Trophoblast cell (in vitro differentiated cells and primary cell): ENCODE measurements at regions not wholly inside any gene's neighbourhood (a gene's known extent, or its start where the extent isn't known, plus 50 kb on each side); places are given as distances from the start of the nearest gene placed in this dataset.

Experiments
- DNase-seq, 2 donors: peaks; one replicate each; pipeline ENCODE4 v3.0.0-alpha.2; 2016
- H2AFZ ChIP-seq: 2 replicates; pipeline ENCODE4 v1.6.1; 2013; ENCODE audit warnings: low read length, moderate library complexity, mild to moderate bottlenecking; ENCODE audit not compliant: insufficient read depth, poor library complexity
- H2AK5ac ChIP-seq: 2 replicates; pipeline ENCODE4 v1.6.1; 2013; ENCODE audit warnings: mild to moderate bottlenecking, low read length
- H2BK120ac ChIP-seq: 2 replicates; pipeline ENCODE4 v1.6.1; 2013; ENCODE audit warnings: low read length, mild to moderate bottlenecking, moderate library complexity; ENCODE audit not compliant: insufficient read depth, poor library complexity
- H2BK12ac ChIP-seq: 2 replicates; pipeline ENCODE4 v1.6.1; 2013; ENCODE audit warnings: mild to moderate bottlenecking, low read length, moderate library complexity
- H2BK5ac ChIP-seq: 2 replicates; pipeline ENCODE4 v1.6.1; 2013; ENCODE audit warnings: low read length, low read depth, moderate library complexity, mild to moderate bottlenecking; ENCODE audit not compliant: poor library complexity
- H3K14ac ChIP-seq: 2 replicates; pipeline ENCODE4 v1.6.1; 2013; ENCODE audit warnings: mild to moderate bottlenecking, low read length
- H3K18ac ChIP-seq: 2 replicates; pipeline ENCODE4 v1.6.1; 2013; ENCODE audit warnings: mild to moderate bottlenecking, low read length
- H3K23ac ChIP-seq: 2 replicates; pipeline ENCODE4 v1.6.1; 2013; ENCODE audit warnings: low read length
- H3K27ac ChIP-seq: 2 replicates; pipeline ENCODE4 v1.5.1; 2013; ENCODE audit warnings: low read depth, mild to moderate bottlenecking, inconsistent platforms, low read length, moderate library complexity
- H3K27me3 ChIP-seq: 2 replicates; pipeline ENCODE4 v1.6.1; 2013; ENCODE audit warnings: inconsistent platforms, mild to moderate bottlenecking, low read length, moderate library complexity; ENCODE audit not compliant: insufficient read depth
- H3K36me3 ChIP-seq, 2 experiments: 1 replicate in 1 of 2; 2 replicates in 1 of 2; pipeline ENCODE4 v1.6.1; 2013; ENCODE audit warnings: low read length in 2 of 2, mild to moderate bottlenecking in 2 of 2, moderate library complexity in 1 of 2; ENCODE audit not compliant: insufficient read depth in 2 of 2, control insufficient read depth in 1 of 2
- H3K4ac ChIP-seq: 2 replicates; pipeline ENCODE4 v1.6.1; 2013; ENCODE audit warnings: low read depth, mild to moderate bottlenecking, low read length, moderate library complexity
- H3K4me1 ChIP-seq, 2 experiments: 1 replicate in 1 of 2; 2 replicates in 1 of 2; pipeline ENCODE4 v1.6.1; 2013; ENCODE audit warnings: low read length in 2 of 2, mild to moderate bottlenecking in 2 of 2, moderate library complexity in 1 of 2; ENCODE audit not compliant: insufficient read depth in 2 of 2, control insufficient read depth in 1 of 2
- H3K4me2 ChIP-seq: 2 replicates; pipeline ENCODE4 v1.6.1; 2013; ENCODE audit warnings: inconsistent platforms, mild to moderate bottlenecking, low read length, moderate library complexity
- H3K4me3 ChIP-seq: 2 replicates; pipeline ENCODE4 v1.5.1; 2013; ENCODE audit warnings: mild to moderate bottlenecking, low read depth, low read length, inconsistent platforms
- H3K79me1 ChIP-seq: one replicate; pipeline ENCODE4 v1.6.1; 2013; ENCODE audit warnings: low read length
- H3K79me2 ChIP-seq: 2 replicates; pipeline ENCODE4 v1.6.1; 2013; ENCODE audit warnings: low read length, mild to moderate bottlenecking; ENCODE audit not compliant: control insufficient read depth, insufficient read depth, poor library complexity
- H3K9ac ChIP-seq: 2 replicates; pipeline ENCODE4 v1.6.1; 2013; ENCODE audit warnings: mild to moderate bottlenecking, low read length
- H3K9me3 ChIP-seq: 2 replicates; pipeline ENCODE4 v1.6.1; 2013; ENCODE audit warnings: low read depth, mild to moderate bottlenecking, control low read depth, inconsistent platforms, low read length; ENCODE audit not compliant: insufficient read depth
- H4K12ac ChIP-seq: 2 replicates; pipeline ENCODE4 v1.6.1; 2013; ENCODE audit warnings: low read depth, mild to moderate bottlenecking, low read length, moderate library complexity
- H4K8ac ChIP-seq: 2 replicates; pipeline ENCODE4 v1.6.1; 2013; ENCODE audit warnings: low read depth, mild to moderate bottlenecking, low read length, moderate library complexity
- H4K91ac ChIP-seq: one replicate; pipeline ENCODE4 v1.6.1; 2013; ENCODE audit warnings: low read depth, mild to moderate bottlenecking, low read length, moderate library complexity
- whole genome bisulfite sequencing: extraction: QIAGEN DNeasy Blood & Tissue Kit; methylation state at CpG from one replicate; pipeline ENCODE4 v1.1.7; 2013; ENCODE audit warnings: missing lambda C conversion rate; ENCODE audit not compliant: insufficient read length, insufficient coverage; ENCODE audit errors: extremely low coverage; 5-methylcytosine and 5-hydroxymethylcytosine counted together

DNA sequence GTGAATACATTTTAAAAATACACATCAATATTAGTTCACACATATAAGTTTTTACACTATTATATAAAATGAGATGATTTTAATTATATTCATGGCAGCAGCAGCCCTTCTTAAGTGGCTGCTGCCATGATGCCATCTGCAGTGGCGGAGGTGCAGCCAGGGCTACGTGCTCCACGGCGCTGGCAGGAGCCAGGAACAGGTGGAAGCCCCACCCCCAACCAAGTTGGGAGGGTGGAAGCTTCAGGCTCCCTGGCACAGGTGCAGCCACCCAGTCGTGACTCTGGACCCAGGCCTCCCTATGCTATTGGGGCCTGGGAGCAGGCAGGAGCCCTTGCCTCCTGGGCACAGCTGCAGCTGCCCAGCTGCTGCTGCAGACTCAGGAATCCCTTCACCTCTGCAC lies 646.9 kb upstream of the PCDH9 start:
- no peak overlapping the region for H3K4me3 ChIP-seq
- no peak overlapping the region for H2AK5ac ChIP-seq
- no peak overlapping the region for H4K8ac ChIP-seq
- H3K79me2 ChIP-seq, result no peaks in the 10 kb centered on the region
- peaks cover 2% of the 10 kb centered on the region for H3K9me3 ChIP-seq
- no peak for DNase-seq
- H2AFZ ChIP-seq, result no peak overlapping the region
- no peaks in the 10 kb centered on the region for H3K79me1 ChIP-seq
- no peak overlapping the region for H4K12ac ChIP-seq
- WGBS, result no CpG with 5 or more reads among the region's 5 CpGs
- no peaks in the 10 kb centered on the region for H3K36me3 ChIP-seq
- no peak overlapping the region for H3K27ac ChIP-seq
- no peaks in the 10 kb centered on the region for H3K4me1 ChIP-seq
- H3K27me3 ChIP-seq, result no peaks in the 10 kb centered on the region
- H3K18ac ChIP-seq, result no peak overlapping the region
- no peak overlapping the region for H2BK120ac ChIP-seq
- no peak overlapping the region for H3K14ac ChIP-seq
- H2BK12ac ChIP-seq, result no peak overlapping the region
- no peak overlapping the region for H3K4me2 ChIP-seq
- H4K91ac ChIP-seq, result no peak overlapping the region
- H2BK5ac ChIP-seq, result no peak overlapping the region
- H3K23ac ChIP-seq, result no peak overlapping the region
- no peak overlapping the region for H3K4ac ChIP-seq
- no peak overlapping the region for H3K9ac ChIP-seq

DNA sequence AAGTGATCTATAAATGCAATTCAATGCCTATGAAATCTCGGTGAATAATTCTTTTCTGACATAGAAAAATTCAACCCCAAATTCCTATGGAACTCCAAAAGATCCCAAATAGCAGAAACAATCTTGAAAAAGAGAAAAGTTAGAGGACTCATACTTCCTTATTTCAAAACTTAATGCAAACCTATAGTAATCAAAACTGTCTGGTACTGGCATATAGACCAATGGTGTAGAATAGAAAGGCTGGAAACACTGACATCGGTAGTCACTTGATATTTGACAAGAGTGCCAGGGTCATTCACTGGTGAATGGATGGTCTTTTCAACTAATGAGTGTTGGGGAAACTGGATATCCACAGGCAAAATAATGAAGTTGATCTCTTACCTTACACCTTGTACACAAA lies 637.1 kb upstream of the PCDH9 start:
- Histone ChIP-seq H3K27ac (no peak overlapping the region), H3K27me3 (no peaks in the 10 kb centered on the region), H3K9ac (no peak overlapping the region), H2BK120ac (no peak overlapping the region), H3K4ac (no peak overlapping the region), H2BK5ac (no peak overlapping the region), H3K23ac (no peak overlapping the region), H4K12ac (no peak overlapping the region), H4K8ac (no peak overlapping the region), H3K4me3 (no peak overlapping the region), H3K4me2 (no peak overlapping the region), H3K36me3 (no peaks in the 10 kb centered on the region), H2AK5ac (no peak overlapping the region), H3K4me1 (no peaks in the 10 kb centered on the region), H3K9me3 (no peaks in the 10 kb centered on the region), H3K14ac (no peak overlapping the region), H3K18ac (no peak overlapping the region), H4K91ac (no peak overlapping the region), H3K79me2 (no peaks in the 10 kb centered on the region), H2BK12ac (no peak overlapping the region), H2AFZ (no peak overlapping the region), H3K79me1 (no peaks in the 10 kb centered on the region)
- DNase-seq, result no peak
- no CpG with 5 or more reads among the region's 2 CpGs for whole genome bisulfite sequencing

DNA sequence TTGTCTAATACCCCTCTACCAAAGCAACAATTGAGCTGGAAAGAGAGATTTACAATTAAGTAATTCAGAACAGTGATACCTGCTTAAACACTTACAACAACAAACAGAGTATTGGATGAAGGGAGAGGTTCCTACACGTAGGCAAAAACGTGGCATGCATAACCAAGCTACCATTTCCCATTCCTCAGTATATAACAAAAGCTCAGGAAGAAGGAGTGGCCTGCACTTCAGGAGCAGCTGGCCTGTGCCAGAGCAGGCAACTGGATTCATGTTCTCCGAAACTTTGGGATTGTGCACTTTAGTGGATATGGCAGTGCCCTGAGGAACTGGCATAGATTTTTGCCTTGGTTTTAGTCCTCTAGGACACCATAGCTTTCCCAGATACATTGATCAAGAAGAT lies 630.2 kb upstream of the PCDH9 start:
- H4K8ac ChIP-seq, result no peak overlapping the region
- no peak overlapping the region for H2BK120ac ChIP-seq
- H4K12ac ChIP-seq, result no peak overlapping the region
- no peak for DNase-seq
- no peak overlapping the region for H3K14ac ChIP-seq
- H3K9ac ChIP-seq, result no peak overlapping the region
- H3K79me2 ChIP-seq, result no peaks in the 10 kb centered on the region
- WGBS, result no CpG with 5 or more reads among the region's 3 CpGs
- no peak overlapping the region for H2AFZ ChIP-seq
- no peak overlapping the region for H3K4me3 ChIP-seq
- H3K27me3 ChIP-seq, result no peaks in the 10 kb centered on the region
- H3K9me3 ChIP-seq, result no peaks in the 10 kb centered on the region
- H3K79me1 ChIP-seq, result no peaks in the 10 kb centered on the region
- H3K4me2 ChIP-seq, result no peak overlapping the region
- no peaks in the 10 kb centered on the region for H3K4me1 ChIP-seq
- H3K18ac ChIP-seq, result no peak overlapping the region
- H3K27ac ChIP-seq, result no peak overlapping the region
- H3K23ac ChIP-seq, result no peak overlapping the region
- no peak overlapping the region for H2BK12ac ChIP-seq
- H3K4ac ChIP-seq, result no peak overlapping the region
- H2AK5ac ChIP-seq, result no peak overlapping the region
- H2BK5ac ChIP-seq, result no peak overlapping the region
- no peak overlapping the region for H4K91ac ChIP-seq
- no peaks in the 10 kb centered on the region for H3K36me3 ChIP-seq

DNA sequence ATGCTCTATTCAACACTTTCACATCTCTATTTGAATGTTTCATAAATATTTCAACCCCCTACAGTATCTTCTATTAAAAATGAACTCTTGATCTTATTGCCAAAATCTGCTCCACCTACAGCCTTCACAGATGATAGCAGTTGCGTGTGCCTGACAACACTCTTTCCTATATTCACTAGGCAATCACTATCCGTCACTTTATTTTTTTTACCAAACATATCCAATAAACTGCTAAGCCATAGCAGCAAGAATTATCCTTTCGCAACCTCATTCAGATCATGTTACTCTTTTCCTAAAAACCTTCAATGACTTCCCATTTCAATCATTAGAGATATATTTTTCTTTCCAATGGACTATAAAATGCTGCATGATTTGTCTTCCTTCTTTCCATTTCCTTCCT lies 629.8 kb upstream of the PCDH9 start:
- Histone ChIP-seq H4K91ac (no peak overlapping the region), H3K14ac (no peak overlapping the region), H2BK5ac (no peak overlapping the region), H3K27ac (no peak overlapping the region), H3K4ac (no peak overlapping the region), H3K9me3 (no peaks in the 10 kb centered on the region), H3K4me3 (no peak overlapping the region), H3K23ac (no peak overlapping the region), H3K36me3 (no peaks in the 10 kb centered on the region), H2BK12ac (no peak overlapping the region), H3K27me3 (no peaks in the 10 kb centered on the region), H3K79me2 (no peaks in the 10 kb centered on the region), H3K9ac (no peak overlapping the region), H2AK5ac (no peak overlapping the region), H4K8ac (no peak overlapping the region), H3K79me1 (no peaks in the 10 kb centered on the region), H3K4me2 (no peak overlapping the region), H4K12ac (no peak overlapping the region), H2BK120ac (no peak overlapping the region), H3K4me1 (no peaks in the 10 kb centered on the region), H2AFZ (no peak overlapping the region), H3K18ac (no peak overlapping the region)
- DNase-seq, result no peak
- WGBS, result 100% methylated on average over 2 of the region's 3 CpGs
